Stimulated activated CD8-positive, alpha-beta memory T cell treated with anti-CD3 and anti-CD28 coated beads, Interleukin-4, amount 100 ng/mL, for 48 hours (primary cell): ENCODE measurements at regions not wholly inside any gene's neighbourhood (a gene's known extent, or its start where the extent isn't known, plus 50 kb on each side); places are given as distances from the start of the nearest gene placed in this dataset.
A peak's percentile ranks its signal among the peaks of the same experiment; 100 is the strongest.

Source experiments
- DNase-seq: peaks from one replicate; pipeline ENCODE4 v3.0.0-alpha.2; 2020

DNA sequence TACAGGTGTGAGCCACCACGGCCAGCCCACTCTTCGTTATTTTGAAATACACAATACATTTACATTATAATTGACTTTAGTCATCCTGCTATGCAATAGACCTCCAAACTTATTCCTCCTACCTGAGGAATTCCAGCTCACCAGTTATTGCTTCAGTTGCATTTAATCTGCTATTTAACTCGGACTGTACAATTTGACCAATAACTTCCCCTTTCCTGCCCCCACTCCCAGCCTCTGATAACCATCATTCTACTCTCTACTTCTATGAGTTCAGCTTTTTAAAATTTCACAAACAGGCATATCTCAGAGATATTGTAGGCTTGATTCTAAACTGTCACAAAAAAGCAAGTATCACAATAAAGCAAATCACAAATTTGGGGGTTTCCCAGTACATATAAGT, 157.0 kb downstream of the COPRS start:
- DNase-seq: no peak

DNA sequence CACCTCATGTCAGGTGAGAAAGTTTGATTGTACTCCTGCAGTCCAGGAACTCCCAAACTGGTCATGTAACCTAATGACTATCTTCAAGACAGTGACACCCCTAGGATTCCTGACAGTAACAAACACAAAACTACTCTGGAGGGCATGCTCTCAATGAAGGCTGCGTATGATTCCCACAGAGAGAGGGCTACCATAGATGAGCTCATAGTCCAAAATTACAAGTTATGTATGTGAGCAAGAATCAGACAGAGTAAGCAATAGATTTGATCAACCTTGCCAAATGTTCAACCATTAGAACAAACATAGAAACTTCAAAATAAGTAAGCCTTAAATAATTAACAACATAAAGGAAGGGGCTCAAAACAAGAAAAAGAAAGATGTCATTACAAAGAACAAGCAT, 158.1 kb downstream of the COPRS start:
- DNase-seq: no peak

DNA sequence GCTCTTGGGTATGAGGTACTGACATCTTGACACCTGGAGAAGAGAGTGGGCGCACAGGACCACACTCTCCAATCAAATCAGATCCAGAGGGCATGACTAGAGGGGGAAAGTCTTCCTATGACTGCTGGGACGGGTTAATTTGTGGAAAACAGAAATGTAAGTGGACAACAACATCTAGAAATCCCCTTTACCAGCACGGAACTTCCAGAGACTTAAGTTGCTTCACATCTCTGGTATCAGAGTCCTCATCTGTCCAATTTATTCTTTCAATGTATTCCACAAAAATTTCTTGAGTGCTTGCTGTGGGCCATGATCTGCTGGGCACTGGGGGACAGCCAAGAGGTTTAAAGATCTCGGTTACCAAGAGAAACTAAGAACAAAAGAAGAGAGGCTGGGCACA, 159.2 kb downstream of the COPRS start:
- no peak for DNase-seq

DNA sequence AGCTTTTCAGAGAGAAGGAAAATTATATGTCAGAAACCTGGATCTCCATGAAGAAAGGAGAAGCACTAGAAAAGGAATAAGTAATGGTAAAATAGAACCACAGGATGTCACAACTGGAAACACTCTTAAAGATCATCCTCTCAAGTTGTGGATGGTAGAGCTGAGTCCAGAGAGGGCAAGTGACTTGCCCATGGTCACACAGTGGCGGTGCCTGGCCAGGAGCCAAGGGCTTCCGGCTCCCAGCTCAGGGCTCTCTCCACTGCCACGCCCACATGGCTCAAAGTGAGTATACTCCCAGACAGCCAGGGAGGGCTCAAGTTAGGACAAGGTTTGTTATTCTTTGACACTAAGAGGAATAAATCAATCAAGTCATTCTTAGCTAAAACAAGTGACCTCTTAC, 159.8 kb downstream of the COPRS start:
- DNase-seq: no peak

DNA sequence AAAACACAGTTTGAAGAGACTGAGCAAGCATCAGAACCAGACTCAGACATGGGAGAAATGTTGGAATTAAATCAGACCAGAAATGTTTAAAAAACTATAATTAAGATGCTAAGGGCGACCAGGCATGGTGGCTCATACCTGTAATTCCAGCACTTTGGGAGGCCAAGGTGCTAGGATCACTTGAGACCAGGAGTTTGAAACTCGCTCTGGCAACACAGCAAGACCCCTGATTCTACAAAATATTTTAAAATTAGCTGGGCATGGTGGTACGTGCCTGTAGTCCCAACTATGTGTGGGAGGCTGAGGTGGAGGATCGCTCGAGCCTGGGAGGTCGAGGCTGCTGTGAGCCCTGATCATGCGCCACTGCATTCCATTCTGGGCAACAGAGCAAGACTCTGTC, 160.3 kb downstream of the COPRS start:
- DNase-seq: no peak

DNA sequence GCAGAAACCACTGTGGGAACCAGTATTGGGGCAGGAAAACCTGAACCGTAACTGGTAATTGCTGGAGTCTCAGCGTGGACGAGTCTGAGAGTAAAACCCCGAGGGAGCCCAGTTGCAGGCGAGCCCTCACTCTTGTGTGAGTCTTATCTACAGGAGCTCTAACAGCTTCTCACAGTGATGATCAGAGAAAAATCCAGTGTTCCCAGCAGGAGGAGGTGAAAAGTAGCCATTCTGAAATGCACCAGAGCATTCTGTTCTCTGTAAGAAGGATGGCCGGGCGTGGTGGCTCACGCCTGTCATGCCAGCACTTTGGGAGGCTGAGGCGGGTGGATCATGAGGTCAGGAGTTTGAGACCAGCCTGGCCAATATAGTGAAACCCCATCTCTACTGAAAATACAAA, 161.2 kb downstream of the COPRS start:
- no peak for DNase-seq

DNA sequence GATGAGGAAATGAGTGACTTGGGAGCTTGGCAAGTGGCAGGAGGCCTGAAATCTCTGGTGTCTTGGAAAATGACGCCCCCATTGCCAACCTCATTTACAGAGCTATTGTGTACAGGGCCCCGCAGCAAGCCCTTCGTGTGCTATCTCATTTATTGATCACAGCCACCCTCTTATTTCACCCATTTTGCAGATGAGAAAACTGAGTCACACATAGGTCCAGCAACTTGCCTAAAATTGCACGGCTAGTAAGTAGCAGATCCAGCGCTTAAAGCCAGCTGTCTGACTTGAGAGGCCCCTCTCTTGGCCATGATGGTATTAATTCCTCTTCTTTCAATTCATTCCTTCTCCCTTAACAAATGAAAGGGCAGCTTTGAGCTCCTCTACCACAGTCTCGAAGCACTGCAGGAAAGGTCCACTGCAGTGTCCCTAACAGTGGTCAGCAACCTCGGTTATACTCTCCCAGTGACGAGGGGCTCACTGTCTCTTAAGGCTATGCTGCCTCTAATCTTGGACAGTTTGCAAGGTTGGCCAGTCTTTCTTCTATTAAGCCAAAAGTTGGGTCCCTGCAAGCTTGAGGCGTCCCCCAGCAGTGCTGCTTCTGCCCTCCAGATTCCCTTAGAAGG, 162.2 kb downstream of the COPRS start:
- DNase-seq: no peak

DNA sequence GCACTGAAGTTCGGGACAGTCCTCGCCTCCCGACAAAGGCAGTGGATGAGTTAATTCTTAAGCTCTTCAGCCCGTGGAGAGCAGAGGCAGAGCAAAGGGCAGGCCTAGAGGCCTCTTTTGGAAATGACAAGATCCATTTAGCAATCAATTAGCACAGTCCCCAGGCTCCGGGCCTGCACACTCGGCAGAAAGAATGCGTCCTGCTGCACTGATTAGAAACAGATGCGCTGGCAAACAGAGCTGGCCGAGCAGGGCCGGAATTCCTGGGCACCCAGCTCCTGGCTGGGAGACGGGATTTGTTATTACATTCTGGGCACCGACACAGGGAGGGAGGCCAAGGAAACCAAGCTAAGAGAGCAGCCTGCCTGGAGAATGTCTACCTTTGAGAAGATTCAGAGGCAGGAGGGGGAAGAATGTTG, 162.9 kb downstream of the COPRS start:
- no peak for DNase-seq

DNA sequence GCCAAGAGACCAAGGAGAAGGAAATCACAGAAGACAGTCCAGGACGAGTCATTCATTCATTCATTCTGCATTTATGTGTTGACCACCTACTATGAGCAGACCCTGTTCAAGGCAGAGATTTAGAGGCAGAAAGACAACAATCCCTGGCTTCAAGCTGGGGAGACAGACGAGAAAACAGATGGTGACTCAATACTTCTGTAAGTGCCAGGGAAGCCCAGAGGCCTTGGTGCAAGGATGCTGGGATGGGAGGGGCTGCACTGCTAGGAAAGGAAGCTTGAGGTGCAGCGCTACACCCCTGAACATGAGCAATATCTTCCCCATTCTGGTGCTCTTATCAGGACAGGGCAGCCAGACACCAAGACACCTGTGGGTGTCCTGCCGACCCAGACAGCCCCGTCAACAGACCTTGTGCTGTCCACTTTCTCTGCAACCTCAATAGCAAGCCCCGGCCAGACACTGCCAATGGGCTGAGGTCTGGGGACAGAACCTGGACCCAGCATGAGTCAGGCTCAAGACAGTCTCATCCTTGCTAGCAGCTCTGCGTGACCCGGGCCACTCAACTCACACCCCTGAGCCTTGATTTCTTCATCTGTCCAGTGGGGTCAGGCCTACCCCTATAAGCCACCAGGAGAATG, 163.5 kb downstream of the COPRS start:
- no peak for DNase-seq

DNA sequence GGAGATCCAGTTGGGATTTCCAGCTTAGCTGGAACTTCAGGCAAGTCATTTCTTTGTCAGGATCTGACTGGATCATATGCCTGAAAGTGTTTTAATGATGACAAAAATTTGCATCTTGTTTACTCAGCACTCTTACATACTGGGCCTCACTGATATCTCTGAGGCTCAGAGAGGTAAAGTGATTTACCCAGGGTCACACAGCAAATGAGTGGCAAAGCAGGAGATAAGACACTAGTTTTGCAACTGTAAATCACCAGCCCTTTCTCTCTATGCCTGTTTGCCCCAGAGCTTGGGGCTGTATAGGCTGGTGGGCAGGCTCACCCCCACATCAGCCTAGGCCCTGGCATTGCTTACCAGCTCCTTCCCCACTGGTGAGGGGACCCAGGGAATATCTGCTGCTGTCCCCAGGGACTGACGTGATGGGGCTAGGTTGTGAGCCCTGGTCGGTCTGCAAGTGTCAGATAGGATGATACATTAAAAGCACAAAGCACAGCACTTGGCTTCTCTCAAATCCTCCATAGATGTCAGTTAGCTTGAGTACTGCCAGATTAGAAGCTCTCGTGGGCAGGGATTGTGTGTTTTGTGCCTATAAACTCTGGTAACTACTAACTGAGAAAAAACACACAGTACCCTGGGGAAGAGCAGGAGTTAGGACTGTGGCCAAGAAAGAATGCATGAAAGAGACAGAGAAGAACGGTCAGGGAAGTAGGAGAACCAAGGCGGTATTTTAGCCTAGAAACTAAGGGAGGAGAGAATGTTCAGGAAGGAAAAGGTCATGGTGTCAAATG, 165.4 kb downstream of the COPRS start:
- no peak for DNase-seq

DNA sequence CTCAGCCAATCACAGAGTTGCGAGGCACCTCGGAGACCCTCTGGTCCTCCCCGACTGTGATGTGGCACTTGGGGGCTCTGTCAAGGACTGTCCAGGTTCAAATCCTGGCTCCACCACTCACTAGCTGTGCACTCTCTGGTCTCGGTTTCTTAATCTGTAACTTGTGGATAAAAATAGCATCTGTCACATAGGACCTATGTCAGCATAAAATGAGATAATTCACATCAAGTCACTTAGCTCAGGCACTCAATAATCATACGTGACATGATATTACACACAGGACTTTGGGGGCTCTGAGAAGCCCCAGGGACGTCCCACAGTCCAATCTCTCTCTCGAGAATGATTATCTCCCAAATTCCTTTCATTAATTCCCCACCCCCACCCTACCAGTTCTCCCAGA, 166.4 kb downstream of the COPRS start:
- DNase-seq: no peak

DNA sequence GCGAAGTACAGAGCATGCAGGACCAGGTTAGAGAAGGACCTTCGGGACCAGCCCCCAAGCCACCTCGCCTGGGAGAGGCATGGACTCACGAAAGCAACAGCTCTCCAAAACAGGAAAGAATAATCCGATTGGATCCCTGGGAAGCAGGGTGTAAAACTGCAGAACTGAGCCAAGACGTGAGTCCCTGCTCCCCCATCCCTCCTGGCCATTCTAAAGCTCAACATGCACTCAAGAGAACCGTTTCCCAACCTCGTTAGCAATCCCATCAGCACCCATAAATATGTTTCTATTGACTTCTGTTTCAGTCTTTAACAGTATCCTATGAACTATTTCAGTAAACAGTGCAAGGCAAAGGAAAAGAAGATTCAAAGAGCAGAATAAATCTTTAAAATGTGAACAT, 167.0 kb downstream of the COPRS start:
- no peak for DNase-seq

DNA sequence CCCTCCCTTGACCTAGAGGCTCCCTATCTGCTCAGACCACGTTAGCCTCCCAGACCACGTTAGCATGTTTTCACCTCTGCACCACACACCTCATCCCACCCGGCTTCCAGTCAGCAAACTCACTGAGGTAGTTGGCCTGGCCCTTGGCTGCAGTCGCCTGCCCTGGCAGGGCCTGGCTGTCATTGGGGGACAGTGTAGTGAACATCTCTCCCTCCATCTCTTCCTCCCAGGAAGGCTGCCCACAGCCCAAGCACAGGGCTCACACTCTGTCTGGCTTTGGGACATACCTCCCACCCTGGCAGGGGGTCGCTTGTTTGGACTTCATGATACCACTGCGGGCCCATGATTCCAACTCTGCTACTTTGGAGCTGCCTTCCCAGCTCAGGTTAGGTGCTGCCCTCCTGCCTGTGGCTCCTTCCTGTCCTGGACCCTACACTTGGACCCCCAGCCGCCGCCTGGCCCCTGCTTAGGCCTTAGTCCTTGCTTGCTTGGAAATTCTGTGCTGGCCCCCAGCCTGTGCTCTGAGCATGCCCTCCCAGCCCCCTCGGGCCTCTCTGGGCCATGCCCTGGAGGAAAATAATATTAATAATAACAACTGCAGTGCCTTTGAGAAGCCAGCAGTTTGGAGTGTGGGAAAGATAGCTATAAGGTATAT, 167.7 kb downstream of the COPRS start:
- no peak for DNase-seq

DNA sequence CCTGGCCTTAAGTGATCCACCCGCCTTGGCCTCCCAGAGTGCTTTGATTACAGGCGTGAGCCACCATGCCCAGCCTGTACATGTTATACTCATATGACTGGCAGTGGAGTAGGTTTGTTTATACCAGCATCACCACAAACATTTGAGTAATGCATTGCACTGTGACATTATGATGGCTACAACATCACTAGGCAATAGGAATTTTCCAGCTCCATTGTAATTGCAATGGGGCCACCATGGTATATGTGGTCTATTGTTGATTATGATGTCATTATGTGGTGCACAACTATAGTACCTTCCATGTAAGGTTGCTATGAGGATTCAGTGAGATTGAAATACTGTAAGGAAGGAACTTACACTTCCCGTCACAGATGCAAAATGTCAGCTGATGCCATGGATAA, 168.9 kb downstream of the COPRS start:
- DNase-seq: no peak

DNA sequence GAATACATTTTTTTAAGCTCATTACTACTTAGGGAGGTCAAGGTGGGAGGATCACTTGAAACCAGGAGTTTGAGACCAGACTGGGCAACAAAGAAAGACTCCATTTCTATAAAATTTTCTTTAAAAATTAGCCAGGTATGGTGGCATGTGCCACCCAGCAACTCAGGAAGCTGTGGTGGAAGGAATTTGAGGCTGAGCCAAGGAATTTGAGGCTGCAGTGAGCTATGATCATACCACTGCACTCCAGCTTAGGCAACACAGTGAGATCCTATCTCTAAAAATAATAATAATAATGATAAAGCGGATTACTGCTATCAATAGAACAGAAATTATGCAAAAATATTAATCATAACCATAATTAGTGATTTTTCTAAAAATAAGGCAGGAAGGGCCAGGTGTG, 170.3 kb downstream of the COPRS start:
- DNase-seq: no peak

DNA sequence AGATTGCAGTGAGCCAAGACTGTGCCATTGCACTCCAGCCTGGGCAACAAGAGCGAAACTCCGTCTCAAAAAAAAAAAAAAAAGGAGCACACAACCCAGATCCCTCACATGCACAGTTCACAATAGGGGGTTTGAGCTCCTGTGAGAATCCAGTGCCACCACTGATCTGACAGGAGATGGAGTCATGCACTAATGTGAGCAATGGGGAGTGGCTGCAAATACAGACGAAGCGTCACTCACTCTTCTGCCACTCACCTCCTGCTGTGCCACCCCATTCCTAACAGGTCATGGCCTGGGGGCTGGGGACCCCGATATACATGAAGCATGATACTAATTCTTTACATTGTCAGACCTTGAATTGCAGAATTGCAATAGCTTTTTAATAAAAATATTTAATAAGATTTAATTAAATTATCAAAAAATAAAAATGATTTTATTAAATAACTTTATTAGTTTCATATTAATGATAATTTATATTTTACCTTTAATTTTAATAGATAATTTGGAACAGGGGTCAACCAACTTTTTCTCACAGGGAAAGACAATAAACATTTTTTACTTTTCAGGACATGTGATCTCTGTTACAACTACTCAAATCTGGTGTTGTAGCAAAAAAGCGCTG, 171.4 kb downstream of the COPRS start:
- no peak for DNase-seq

DNA sequence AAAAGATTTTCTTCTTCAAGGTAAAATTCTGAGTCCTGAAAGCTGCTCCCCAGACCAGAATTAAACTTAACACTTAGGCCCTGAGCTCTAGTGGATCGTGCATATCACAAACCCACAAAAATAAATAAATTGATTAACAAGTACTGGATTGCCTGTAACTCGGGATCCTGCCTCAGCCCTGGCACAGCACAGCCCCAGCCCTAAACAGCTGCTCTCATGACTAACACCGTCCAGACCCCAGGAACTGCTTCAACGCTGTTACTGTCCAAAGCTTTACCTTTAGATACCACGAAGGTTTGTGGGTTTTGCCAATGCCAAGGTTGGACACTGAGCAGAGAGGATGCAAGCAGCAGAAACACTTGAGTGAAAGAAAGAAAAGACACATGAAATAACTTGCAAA, 172.5 kb downstream of the COPRS start:
- DNase-seq: no peak

DNA sequence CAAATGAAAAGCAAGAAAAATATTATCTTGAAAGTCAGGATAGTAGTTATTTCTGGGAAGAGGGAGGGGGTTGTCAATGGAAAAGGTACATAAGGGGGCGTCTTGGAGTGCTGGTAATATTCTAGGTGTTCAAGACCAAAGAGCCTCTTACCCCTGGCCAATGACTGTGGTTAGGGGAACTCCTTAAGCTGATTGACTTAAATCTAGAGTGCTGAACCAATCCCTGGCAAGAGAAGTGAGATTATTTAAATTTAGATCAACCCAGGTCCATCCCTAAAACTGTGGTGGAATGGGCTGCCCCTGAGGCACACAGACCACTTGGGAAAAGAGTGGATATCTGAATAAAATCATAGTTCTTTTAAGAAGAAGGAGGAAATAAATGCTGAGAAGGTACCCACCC, 174.1 kb downstream of the COPRS start:
- no peak for DNase-seq

DNA sequence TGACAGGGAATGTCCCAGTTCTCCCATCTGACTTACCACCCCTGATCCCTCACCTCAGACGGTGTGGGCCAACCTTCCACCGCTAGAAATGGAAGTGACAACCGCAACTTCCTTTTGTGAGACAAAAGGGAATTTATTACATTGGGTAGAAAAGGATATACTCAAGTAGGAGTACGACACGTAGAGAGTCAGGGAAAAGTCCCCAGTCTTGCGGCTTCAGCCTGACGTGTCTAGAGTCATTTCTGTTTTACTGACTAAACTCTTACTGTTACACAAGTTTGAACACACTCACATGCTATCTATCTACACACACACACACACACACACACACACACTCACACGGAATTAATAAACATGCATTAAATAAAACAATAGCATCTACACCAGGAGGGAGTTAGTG, 178.9 kb downstream of the COPRS start:
- DNase-seq: peak; percentile 55

DNA sequence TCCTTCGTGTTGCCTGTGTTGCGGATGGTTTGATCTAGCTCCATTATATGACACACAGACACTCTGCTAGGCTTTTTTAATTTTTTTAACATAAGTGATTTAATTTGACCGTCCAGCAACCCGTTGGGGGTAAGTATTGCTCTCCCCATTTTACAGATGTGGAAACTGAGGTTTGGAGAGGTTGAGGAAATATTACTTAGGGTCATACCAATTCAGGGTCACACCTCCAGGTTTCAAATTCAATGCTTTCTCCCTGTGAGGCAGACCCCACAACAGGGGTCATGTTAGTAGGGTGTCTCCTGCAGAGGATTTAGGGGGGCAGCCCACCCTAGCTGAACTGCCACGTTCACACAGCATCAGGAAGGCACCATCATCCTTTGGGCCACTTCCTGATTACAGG, 179.4 kb downstream of the COPRS start:
- no peak for DNase-seq

DNA sequence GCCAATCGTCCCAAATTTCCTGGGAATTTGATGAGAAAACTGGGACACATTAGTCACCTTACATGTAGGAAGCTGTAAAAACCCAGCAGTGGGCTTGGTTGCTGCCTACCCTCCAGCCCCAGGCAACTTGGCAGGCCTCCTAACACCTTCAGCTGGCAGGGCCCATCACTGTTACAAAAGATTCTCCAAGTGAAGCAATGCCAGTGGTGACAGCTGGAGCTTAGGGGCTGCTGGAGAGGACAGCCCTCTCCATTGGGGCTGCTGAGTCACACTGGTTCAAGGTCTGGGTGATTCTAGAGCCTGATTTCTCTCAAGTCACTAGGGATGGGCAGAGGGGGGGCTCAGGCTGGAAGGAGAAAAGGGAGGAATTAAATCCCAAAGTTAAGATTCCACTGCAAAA, 180.6 kb downstream of the COPRS start:
- peak; percentile 12 for DNase-seq

DNA sequence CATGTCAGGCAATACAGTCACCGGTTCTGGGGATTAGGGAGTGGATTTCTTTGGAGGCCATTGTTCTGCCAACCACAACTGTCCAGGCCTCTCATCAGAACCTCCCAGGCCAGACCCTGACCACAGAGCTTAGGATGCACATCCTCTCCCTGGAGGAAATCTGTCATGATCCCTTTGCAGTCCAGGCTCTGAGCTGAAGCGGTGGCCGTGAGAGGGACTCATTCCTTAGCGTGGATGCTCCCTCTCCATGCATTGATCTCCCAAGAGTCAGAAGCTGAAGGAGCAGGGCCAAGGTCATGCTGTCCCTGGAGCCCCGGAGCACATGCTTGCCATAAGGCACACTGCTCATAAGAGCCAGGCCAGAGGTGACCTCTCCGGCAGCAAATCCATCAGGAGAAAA, 181.4 kb downstream of the COPRS start:
- peak; percentile 22 for DNase-seq

DNA sequence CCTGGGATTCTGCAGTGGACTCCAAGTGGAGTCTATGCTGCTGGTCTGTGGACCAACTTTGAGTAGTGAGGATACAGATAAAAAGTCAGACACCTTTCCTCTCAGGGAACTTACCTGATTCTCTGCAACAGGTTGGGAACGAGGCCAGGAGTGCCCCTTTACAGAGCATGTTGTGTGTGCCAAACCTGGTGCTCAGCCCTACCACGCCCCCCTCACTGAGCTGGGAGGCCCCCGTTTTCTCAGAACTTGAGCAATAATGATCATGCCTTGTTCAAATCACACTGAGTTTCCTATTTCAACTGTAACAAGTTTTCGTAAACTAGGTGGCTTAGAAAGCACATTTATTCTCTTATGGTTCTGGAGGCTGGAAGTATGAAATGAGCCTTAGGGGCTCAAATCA, 182.0 kb downstream of the COPRS start:
- DNase-seq: peak; percentile 23
